Lower leg skin (tissue), 3 donors: ENCODE measurements at regions not wholly inside any gene's neighbourhood (a gene's known extent, or its start where the extent isn't known, plus 50 kb on each side); places are given as distances from the start of the nearest gene placed in this dataset.

Source experiments
- POLR2A ChIP-seq, 2 donors: fragments of 450-650 bp; IDR thresholded peaks; one replicate each; pipeline ENCODE4 v1.6.1; 2016 to 2017; ENCODE audit warnings: antibody characterized with exemption in 2 of 2, mild to moderate bottlenecking in 1 of 2, moderate library complexity in 1 of 2
- TF ChIP-seq, protein P1 (sequence below), 3 donors: fragments of 450-650 bp; IDR thresholded peaks; one replicate each; pipeline ENCODE4 v1.5.1; 2016; ENCODE audit warnings: antibody characterized with exemption in 3 of 3, mild to moderate bottlenecking in 3 of 3, moderate library complexity in 2 of 3

DNA sequence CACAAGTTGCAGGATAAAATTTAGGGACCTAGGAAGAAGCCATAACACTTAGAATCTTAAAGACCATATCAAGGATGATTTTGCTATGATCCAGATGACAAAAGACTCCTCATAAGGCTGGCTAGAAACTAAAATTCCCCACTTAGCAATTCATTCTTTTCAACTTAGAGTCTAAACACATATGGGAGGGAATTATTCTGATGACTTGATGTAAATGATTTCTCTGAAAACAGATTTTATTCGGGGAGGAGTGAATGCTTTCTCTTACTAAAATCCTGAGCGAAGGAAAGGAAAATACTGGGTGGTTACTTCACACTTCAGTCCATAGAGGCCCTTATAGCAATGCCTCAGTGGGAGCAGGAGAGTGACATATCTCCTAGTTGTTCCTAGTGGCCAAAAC lies 138.7 kb upstream of the SORCS1 start:
- TF ChIP-seq, protein P1, sequence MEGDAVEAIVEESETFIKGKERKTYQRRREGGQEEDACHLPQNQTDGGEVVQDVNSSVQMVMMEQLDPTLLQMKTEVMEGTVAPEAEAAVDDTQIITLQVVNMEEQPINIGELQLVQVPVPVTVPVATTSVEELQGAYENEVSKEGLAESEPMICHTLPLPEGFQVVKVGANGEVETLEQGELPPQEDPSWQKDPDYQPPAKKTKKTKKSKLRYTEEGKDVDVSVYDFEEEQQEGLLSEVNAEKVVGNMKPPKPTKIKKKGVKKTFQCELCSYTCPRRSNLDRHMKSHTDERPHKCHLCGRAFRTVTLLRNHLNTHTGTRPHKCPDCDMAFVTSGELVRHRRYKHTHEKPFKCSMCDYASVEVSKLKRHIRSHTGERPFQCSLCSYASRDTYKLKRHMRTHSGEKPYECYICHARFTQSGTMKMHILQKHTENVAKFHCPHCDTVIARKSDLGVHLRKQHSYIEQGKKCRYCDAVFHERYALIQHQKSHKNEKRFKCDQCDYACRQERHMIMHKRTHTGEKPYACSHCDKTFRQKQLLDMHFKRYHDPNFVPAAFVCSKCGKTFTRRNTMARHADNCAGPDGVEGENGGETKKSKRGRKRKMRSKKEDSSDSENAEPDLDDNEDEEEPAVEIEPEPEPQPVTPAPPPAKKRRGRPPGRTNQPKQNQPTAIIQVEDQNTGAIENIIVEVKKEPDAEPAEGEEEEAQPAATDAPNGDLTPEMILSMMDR (IDR thresholded peaks at IDR 0.05), result no peak
- no peak for TF ChIP-seq POLR2A (IDR thresholded peaks at IDR 0.05)
